ENCODE measurements at regions not wholly inside any gene's neighbourhood (a gene's known extent, or its start where the extent isn't known, plus 50 kb on each side); places are given as distances from the start of the nearest gene placed in this dataset.

DNA sequence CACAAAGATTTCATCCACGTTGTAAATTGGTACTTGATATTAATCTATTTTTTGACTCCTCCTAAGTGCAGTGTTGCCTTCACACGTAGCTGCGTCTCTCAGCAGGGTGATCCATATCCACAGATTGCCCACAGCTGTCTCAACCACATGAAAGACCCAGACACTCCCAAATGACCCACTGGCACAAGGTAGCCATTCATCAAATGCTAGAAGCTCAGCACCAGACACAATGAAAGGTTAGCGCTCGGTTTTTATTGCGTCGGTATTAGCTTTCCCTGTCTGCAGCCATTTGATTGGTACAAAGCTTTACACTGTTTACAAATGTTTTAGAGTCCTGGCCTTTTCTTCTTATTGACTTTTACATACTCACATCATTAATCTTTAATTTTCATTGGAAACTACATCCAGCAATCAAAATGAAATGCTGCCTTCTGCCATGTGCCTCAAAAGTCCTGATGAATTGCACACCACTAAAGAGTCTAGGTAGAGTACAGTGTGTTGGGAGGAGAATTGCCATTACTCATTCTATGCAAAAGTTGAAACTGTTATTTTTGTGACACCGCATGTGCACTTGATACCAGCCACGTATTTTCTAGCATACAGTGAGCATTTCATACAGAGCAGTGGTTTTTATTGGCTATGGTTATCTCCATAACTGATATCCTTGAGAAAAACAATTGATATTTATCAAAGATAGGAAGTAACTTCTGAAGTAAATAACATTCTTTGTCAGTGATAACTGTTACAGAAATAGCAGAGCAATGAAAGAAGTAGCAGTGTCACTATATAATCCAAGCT lies 127.3 kb upstream of the NUDT7 start:
- H3K4me3 ChIP-seq (ENCODE audit: low read length in 2 of 2) = no peak overlapping the region
- no peaks in the 10 kb centered on the region for H3K9me3 ChIP-seq (ENCODE audit: control insufficient read depth in 2 of 2, insufficient read depth in 1 of 2, low read length in 1 of 2)
- H3K36me3 ChIP-seq (ENCODE audit: control insufficient read depth in 2 of 2, insufficient read depth in 2 of 2, low read length in 1 of 2) = no peaks in the 10 kb centered on the region
- no peak for DNase-seq (ENCODE audit: low read depth in 6 of 9, low spot score in 9 of 9)
- no peaks in the 10 kb centered on the region for H3K27me3 ChIP-seq (ENCODE audit: control insufficient read depth in 2 of 2, insufficient read depth in 1 of 2, low read length in 1 of 2)
- WGBS = 88% methylated on average over 9 of the region's 9 CpGs
- no peaks in the 10 kb centered on the region for H3K4me1 ChIP-seq (ENCODE audit: control insufficient read depth in 2 of 2, insufficient read depth in 2 of 2, low read length in 2 of 2)
- H3K27ac ChIP-seq (ENCODE audit: low read depth in 1 of 2, low read length in 1 of 2) = no peak overlapping the region

DNA sequence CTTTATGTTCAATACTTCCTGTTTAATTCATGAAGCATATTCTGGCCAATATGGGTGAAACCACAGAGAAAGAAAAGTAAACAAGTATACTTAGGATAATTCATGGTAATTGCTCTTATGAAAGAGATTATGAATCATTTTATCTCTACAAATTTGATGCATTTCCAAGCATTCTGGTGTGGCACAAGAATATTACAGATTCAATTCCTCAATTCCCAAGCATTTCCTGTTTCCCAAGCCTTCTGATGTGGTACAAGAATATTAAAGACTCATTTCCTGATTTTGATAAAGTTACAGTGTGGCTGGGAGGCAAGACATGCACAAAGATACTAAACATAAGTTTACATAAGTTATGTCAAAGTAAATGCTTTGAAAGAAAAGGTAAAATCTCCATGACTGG lies 126.1 kb upstream of the NUDT7 start:
- no peaks in the 10 kb centered on the region for H3K4me1 ChIP-seq (ENCODE audit: control insufficient read depth in 2 of 2, insufficient read depth in 2 of 2, low read length in 2 of 2)
- no peak overlapping the region for H3K4me3 ChIP-seq (ENCODE audit: low read length in 2 of 2)
- no peak for DNase-seq (ENCODE audit: low read depth in 6 of 9, low spot score in 9 of 9)
- H3K27ac ChIP-seq (ENCODE audit: low read depth in 1 of 2, low read length in 1 of 2) = no peak overlapping the region
- no peaks in the 10 kb centered on the region for H3K36me3 ChIP-seq (ENCODE audit: control insufficient read depth in 2 of 2, insufficient read depth in 2 of 2, low read length in 1 of 2)
- no peaks in the 10 kb centered on the region for H3K27me3 ChIP-seq (ENCODE audit: control insufficient read depth in 2 of 2, insufficient read depth in 1 of 2, low read length in 1 of 2)
- no peaks in the 10 kb centered on the region for H3K9me3 ChIP-seq (ENCODE audit: control insufficient read depth in 2 of 2, insufficient read depth in 1 of 2, low read length in 1 of 2)

- DNase-seq (ENCODE audit: low read depth in 6 of 9, low spot score in 9 of 9) = no peak
- H3K9me3 ChIP-seq (ENCODE audit: control insufficient read depth in 2 of 2, insufficient read depth in 1 of 2, low read length in 1 of 2) = no peaks in the 10 kb centered on the region
- H3K4me1 ChIP-seq (ENCODE audit: control insufficient read depth in 2 of 2, insufficient read depth in 2 of 2, low read length in 2 of 2) = no peaks in the 10 kb centered on the region
- no peak overlapping the region for H3K4me3 ChIP-seq (ENCODE audit: low read length in 2 of 2)
- no peaks in the 10 kb centered on the region for H3K27me3 ChIP-seq (ENCODE audit: control insufficient read depth in 2 of 2, insufficient read depth in 1 of 2, low read length in 1 of 2)
- no peak overlapping the region for H3K27ac ChIP-seq (ENCODE audit: low read depth in 1 of 2, low read length in 1 of 2)
- no peaks in the 10 kb centered on the region for H3K36me3 ChIP-seq (ENCODE audit: control insufficient read depth in 2 of 2, insufficient read depth in 2 of 2, low read length in 1 of 2)
Observed at GRCh38 chr16:77599793-77600415, 122.4 kb upstream of the NUDT7 start.

DNA sequence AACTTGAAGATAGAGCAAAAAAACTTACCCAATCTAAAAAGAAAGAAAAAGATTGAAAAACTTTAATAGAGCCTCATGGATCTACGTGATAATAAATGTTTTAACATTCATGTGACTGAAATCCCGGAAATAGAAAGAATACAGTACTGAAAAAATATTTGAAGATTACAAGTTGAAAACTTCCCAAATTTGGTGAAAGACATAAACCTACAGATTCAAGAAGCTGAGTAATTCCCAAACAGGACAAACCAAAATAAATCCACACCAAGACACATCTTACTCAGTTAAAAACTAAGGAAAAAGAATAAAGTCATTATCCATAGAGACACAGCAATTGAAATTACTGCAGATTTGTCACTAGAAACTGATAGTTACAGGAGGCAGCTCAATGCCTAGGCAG lies 121.8 kb upstream of the NUDT7 start:
- no peaks in the 10 kb centered on the region for H3K4me1 ChIP-seq (ENCODE audit: control insufficient read depth in 2 of 2, insufficient read depth in 2 of 2, low read length in 2 of 2)
- H3K27ac ChIP-seq (ENCODE audit: low read depth in 1 of 2, low read length in 1 of 2) = no peak overlapping the region
- no peaks in the 10 kb centered on the region for H3K27me3 ChIP-seq (ENCODE audit: control insufficient read depth in 2 of 2, insufficient read depth in 1 of 2, low read length in 1 of 2)
- no peak overlapping the region for H3K4me3 ChIP-seq (ENCODE audit: low read length in 2 of 2)
- 96% methylated on average over 2 of the region's 2 CpGs for WGBS
- DNase-seq (ENCODE audit: low read depth in 6 of 9, low spot score in 9 of 9) = no peak
- no peaks in the 10 kb centered on the region for H3K36me3 ChIP-seq (ENCODE audit: control insufficient read depth in 2 of 2, insufficient read depth in 2 of 2, low read length in 1 of 2)
- no peaks in the 10 kb centered on the region for H3K9me3 ChIP-seq (ENCODE audit: control insufficient read depth in 2 of 2, insufficient read depth in 1 of 2, low read length in 1 of 2)

DNA sequence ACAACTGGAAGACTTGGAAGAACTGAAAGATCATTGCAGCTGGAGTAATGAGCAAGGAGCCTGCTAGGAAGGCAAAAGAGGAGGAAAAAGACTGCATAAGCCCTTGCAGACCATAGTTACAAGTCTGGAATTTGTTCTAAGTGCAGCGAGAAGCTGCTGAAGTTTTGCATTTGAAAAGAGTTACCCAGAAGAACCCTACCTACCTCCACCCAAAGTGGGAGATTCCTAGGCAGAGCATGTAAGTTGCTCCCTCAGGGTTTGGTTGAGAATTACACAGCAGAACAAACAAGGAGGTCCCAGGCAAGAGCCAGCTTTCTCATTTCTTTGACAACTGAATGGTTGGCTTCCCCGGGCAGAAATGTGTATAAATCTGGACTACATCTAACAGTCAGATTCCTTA lies 118.7 kb upstream of the NUDT7 start:
- DNase-seq (ENCODE audit: low read depth in 6 of 9, low spot score in 9 of 9) = no peak
- no peaks in the 10 kb centered on the region for H3K4me1 ChIP-seq (ENCODE audit: control insufficient read depth in 2 of 2, insufficient read depth in 2 of 2, low read length in 2 of 2)
- WGBS = 84% methylated on average over 2 of the region's 2 CpGs
- H3K36me3 ChIP-seq (ENCODE audit: control insufficient read depth in 2 of 2, insufficient read depth in 2 of 2, low read length in 1 of 2) = no peaks in the 10 kb centered on the region
- no peaks in the 10 kb centered on the region for H3K9me3 ChIP-seq (ENCODE audit: control insufficient read depth in 2 of 2, insufficient read depth in 1 of 2, low read length in 1 of 2)
- H3K4me3 ChIP-seq (ENCODE audit: low read length in 2 of 2) = no peak overlapping the region
- H3K27me3 ChIP-seq (ENCODE audit: control insufficient read depth in 2 of 2, insufficient read depth in 1 of 2, low read length in 1 of 2) = no peaks in the 10 kb centered on the region
- H3K27ac ChIP-seq (ENCODE audit: low read depth in 1 of 2, low read length in 1 of 2) = no peak overlapping the region

GRCh38 chr16:77610496-77610895 lies 111.8 kb upstream of the NUDT7 start:
- H3K9me3 ChIP-seq (ENCODE audit: control insufficient read depth in 2 of 2, insufficient read depth in 1 of 2, low read length in 1 of 2) = no peaks in the 10 kb centered on the region
- no peak overlapping the region for H3K27ac ChIP-seq (ENCODE audit: low read depth in 1 of 2, low read length in 1 of 2)
- no peaks in the 10 kb centered on the region for H3K27me3 ChIP-seq (ENCODE audit: control insufficient read depth in 2 of 2, insufficient read depth in 1 of 2, low read length in 1 of 2)
- DNase-seq (ENCODE audit: low read depth in 6 of 9, low spot score in 9 of 9) = no peak
- no peaks in the 10 kb centered on the region for H3K4me1 ChIP-seq (ENCODE audit: control insufficient read depth in 2 of 2, insufficient read depth in 2 of 2, low read length in 2 of 2)
- WGBS = 95% methylated on average over 6 of the region's 6 CpGs
- no peaks in the 10 kb centered on the region for H3K36me3 ChIP-seq (ENCODE audit: control insufficient read depth in 2 of 2, insufficient read depth in 2 of 2, low read length in 1 of 2)
- no peak overlapping the region for H3K4me3 ChIP-seq (ENCODE audit: low read length in 2 of 2)

GRCh38 chr16:77611386-77611785 lies 110.9 kb upstream of the NUDT7 start:
- WGBS = 91% methylated on average over 2 of the region's 2 CpGs
- Histone ChIP-seq H3K36me3 (ENCODE audit: control insufficient read depth in 2 of 2, insufficient read depth in 2 of 2, low read length in 1 of 2) (no peaks in the 10 kb centered on the region), H3K27me3 (ENCODE audit: control insufficient read depth in 2 of 2, insufficient read depth in 1 of 2, low read length in 1 of 2) (no peaks in the 10 kb centered on the region), H3K4me3 (ENCODE audit: low read length in 2 of 2) (no peak overlapping the region), H3K9me3 (ENCODE audit: control insufficient read depth in 2 of 2, insufficient read depth in 1 of 2, low read length in 1 of 2) (no peaks in the 10 kb centered on the region), H3K27ac (ENCODE audit: low read depth in 1 of 2, low read length in 1 of 2) (no peak overlapping the region), H3K4me1 (ENCODE audit: control insufficient read depth in 2 of 2, insufficient read depth in 2 of 2, low read length in 2 of 2) (no peaks in the 10 kb centered on the region)
- no peak for DNase-seq (ENCODE audit: low read depth in 6 of 9, low spot score in 9 of 9)

DNA sequence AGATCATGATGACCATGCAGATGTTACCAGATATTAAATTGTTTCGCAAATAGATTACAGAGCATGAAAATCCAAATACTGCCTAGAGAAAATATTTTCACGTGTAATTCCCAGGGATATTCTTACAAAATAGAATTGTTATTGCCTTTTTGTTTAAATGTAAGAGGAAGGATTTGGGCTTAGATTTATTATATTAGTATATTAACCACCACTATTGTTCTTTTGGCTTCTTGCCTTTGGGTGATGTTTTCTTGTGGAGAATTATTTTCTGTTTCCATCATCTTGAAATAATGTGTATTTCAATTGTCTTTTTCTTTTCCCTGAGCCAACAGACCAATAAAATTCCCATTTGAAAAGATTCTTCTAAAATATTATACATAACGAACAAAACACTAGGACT lies 109.7 kb upstream of the NUDT7 start:
- WGBS = 89% methylated on average over 3 of the region's 3 CpGs
- no peaks in the 10 kb centered on the region for H3K9me3 ChIP-seq (ENCODE audit: control insufficient read depth in 2 of 2, insufficient read depth in 1 of 2, low read length in 1 of 2)

DNA sequence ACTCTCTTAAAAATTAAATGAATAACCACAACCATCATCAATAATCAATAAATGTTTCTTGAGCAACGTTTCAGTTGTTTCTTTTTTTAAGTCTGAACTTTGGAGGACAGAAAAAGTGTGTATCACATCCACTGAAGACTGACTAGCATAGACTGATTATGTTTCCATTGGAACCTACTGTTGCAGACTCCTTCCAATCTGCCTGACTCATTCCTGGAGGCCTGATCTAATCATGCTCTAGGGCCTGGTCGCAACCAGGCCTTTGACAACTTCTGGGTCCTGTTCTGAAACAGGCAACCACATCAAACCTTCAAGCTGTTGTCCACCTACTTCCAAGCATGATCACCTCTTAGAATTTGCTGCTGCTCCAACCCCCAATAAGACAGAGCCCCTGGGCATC lies 109.2 kb upstream of the NUDT7 start:
- no peak for DNase-seq (ENCODE audit: low read depth in 6 of 9, low spot score in 9 of 9)
- 88% methylated on average over 2 of the region's 2 CpGs for WGBS
- H3K4me3 ChIP-seq (ENCODE audit: low read length in 2 of 2) = no peak overlapping the region
- no peak overlapping the region for H3K27ac ChIP-seq (ENCODE audit: low read depth in 1 of 2, low read length in 1 of 2)
- no peaks in the 10 kb centered on the region for H3K27me3 ChIP-seq (ENCODE audit: control insufficient read depth in 2 of 2, insufficient read depth in 1 of 2, low read length in 1 of 2)
- no peaks in the 10 kb centered on the region for H3K36me3 ChIP-seq (ENCODE audit: control insufficient read depth in 2 of 2, insufficient read depth in 2 of 2, low read length in 1 of 2)
- H3K4me1 ChIP-seq (ENCODE audit: control insufficient read depth in 2 of 2, insufficient read depth in 2 of 2, low read length in 2 of 2) = no peaks in the 10 kb centered on the region
- H3K9me3 ChIP-seq (ENCODE audit: control insufficient read depth in 2 of 2, insufficient read depth in 1 of 2, low read length in 1 of 2) = no peaks in the 10 kb centered on the region

More for the DNA sequence above, 109.7 kb upstream of the NUDT7 start:
- H3K27ac ChIP-seq (ENCODE audit: low read depth in 1 of 2, low read length in 1 of 2) = no peak overlapping the region
- no peaks in the 10 kb centered on the region for H3K27me3 ChIP-seq (ENCODE audit: control insufficient read depth in 2 of 2, insufficient read depth in 1 of 2, low read length in 1 of 2)
- no peak overlapping the region for H3K4me3 ChIP-seq (ENCODE audit: low read length in 2 of 2)
- H3K36me3 ChIP-seq (ENCODE audit: control insufficient read depth in 2 of 2, insufficient read depth in 2 of 2, low read length in 1 of 2) = no peaks in the 10 kb centered on the region
- DNase-seq (ENCODE audit: low read depth in 6 of 9, low spot score in 9 of 9) = no peak
- no peaks in the 10 kb centered on the region for H3K4me1 ChIP-seq (ENCODE audit: control insufficient read depth in 2 of 2, insufficient read depth in 2 of 2, low read length in 2 of 2)

Data from thymus (tissue), 11 donors.